GM23248 (cell line): ENCODE measurements at regions not wholly inside any gene's neighbourhood (a gene's known extent, or its start where the extent isn't known, plus 50 kb on each side); places are given as distances from the start of the nearest gene placed in this dataset.
"Not testable (repeated sequence)": the region's sequence is repeated elsewhere in the genome, so short reads cannot be mapped to it uniquely, and the experiment has no call there.

Source experiments
- EZH2 ChIP-seq: fragments of 200-600 bp; sonication (generic); IDR thresholded peaks from 2 replicates; pipeline ENCODE4 v1.6.1; 2018; ENCODE audit warnings: antibody characterized with exemption, mild to moderate bottlenecking; ENCODE audit not compliant: insufficient read depth, poor library complexity, severe bottlenecking
- EZH2phosphoT487 ChIP-seq: fragments of 200-600 bp; sonication (generic); IDR thresholded peaks from 2 replicates; pipeline ENCODE4 v1.6.1; 2018; ENCODE audit warnings: antibody characterized with exemption, moderate library complexity, mild to moderate bottlenecking, low read depth; ENCODE audit not compliant: insufficient read depth

- not testable (repeated sequence) for TF ChIP-seq EZH2, EZH2phosphoT487
Observed at GRCh38 chr7:128564932-128565864, 88.7 kb downstream of the METTL2B start.
